Ovary (tissue), 3 donors: ENCODE measurements at regions not wholly inside any gene's neighbourhood (a gene's known extent, or its start where the extent isn't known, plus 50 kb on each side); places are given as distances from the start of the nearest gene placed in this dataset.

ENCODE experiments used
- EP300 ChIP-seq: sonication (generic); formaldehyde crosslinking; IDR thresholded peaks from one replicate; pipeline ENCODE4 v1.6.1; 2017; ENCODE audit warnings: antibody characterized with exemption
- POLR2A ChIP-seq: fragments of 450-650 bp; IDR thresholded peaks from one replicate; pipeline ENCODE4 v1.6.1; 2017; ENCODE audit warnings: antibody characterized with exemption, mild to moderate bottlenecking, moderate library complexity
- TF ChIP-seq, protein P1 (sequence below), 3 donors: fragments of 450-650 bp in 2 of 3; fragments of 200-600 bp in 1 of 3; IDR thresholded peaks; one replicate each; pipeline versions ENCODE4 v1.5.1 to v1.8.0; 2016 to 2022; ENCODE audit warnings: antibody characterized with exemption in 3 of 3, mild to moderate bottlenecking in 1 of 3
- donor health status: DM: no; HTN: no; CAD: no.

DNA sequence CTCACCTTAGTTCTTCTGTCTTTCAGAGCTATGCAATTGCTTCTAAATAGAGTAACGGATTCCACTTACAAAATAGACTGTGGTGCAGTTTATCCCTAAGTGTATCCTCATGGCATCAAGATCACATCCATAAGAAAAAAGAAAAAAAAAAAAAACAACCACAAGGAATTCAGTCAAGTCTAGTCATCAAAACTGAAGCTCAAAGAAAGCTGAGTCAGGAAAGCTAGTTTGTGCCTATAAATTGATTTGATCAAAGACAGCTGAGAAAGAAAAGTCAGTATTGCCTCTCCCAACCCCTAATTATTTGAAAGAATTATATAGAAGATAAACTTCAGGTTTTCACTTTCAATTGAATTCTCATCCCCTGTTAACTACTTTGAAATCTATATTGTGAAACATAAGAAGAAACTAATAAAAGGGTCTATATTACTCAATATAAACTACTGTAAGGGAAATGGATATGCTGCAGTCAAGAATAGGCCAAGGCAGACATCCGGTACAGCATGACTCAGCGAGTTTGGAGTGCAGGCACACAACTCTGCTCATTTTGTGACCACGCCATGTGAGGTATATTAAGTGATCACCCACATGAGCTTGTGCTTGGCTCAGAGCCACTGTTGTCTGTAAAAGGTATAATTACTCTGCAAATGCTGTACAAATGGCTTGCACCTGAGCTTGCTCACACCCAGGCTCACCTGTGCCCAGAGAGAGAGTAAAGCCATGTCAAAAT, 568.1 kb upstream of the CRIM1 start:
- TF ChIP-seq, protein P1, sequence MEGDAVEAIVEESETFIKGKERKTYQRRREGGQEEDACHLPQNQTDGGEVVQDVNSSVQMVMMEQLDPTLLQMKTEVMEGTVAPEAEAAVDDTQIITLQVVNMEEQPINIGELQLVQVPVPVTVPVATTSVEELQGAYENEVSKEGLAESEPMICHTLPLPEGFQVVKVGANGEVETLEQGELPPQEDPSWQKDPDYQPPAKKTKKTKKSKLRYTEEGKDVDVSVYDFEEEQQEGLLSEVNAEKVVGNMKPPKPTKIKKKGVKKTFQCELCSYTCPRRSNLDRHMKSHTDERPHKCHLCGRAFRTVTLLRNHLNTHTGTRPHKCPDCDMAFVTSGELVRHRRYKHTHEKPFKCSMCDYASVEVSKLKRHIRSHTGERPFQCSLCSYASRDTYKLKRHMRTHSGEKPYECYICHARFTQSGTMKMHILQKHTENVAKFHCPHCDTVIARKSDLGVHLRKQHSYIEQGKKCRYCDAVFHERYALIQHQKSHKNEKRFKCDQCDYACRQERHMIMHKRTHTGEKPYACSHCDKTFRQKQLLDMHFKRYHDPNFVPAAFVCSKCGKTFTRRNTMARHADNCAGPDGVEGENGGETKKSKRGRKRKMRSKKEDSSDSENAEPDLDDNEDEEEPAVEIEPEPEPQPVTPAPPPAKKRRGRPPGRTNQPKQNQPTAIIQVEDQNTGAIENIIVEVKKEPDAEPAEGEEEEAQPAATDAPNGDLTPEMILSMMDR (IDR thresholded peaks at IDR 0.05) = no peak
- TF ChIP-seq POLR2A = no peak
- TF ChIP-seq EP300 = no peak
